ENCODE measurements at regions not wholly inside any gene's neighbourhood (a gene's known extent, or its start where the extent isn't known, plus 50 kb on each side); places are given as distances from the start of the nearest gene placed in this dataset.

DNA sequence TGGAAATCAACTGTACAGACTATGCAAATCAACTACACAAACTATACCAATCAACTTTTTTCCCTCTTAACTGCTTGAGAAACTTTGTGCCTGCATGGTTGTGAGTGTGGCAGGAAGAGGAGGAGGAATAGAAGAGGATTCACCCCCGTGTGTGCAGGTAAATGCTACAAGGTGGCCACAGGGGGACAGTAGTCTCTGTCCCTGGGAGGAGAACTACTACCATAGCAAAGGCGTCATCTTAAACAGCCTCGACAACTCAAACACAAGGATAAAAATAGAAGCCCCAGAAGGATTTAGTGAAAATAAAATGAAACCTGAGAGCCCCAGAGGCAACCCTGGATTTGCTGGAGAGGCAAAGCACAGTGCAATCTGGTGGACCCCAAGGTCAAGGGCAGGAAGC is 199.5 kb upstream of the DYNLRB2 start:
- TF ChIP-seq EZH2 (IDR thresholded peaks at IDR 0.05) (no peak), POLR2AphosphoS5 (IDR thresholded peaks at IDR 0.05; ENCODE audit: borderline replicate concordance, low read depth, low read length) (no peak), FOXP2 (optimal IDR thresholded peaks at IDR 0.05; ENCODE audit: control extremely low read depth, extremely low read length, insufficient read depth) (no peak)
- no peaks in the 10 kb centered on the region for H3K9me3 ChIP-seq (ENCODE audit: low read depth, low read length)
- no peak overlapping the region for H3K4me3 ChIP-seq
- no peak overlapping the region for H3K9ac ChIP-seq (ENCODE audit: insufficient read length)
- DNase-seq (ENCODE audit: low read depth, low spot score): no peak
- no peak overlapping the region for H3K27ac ChIP-seq
- H3K36me3 ChIP-seq (ENCODE audit: insufficient read depth, low read length): no peaks in the 10 kb centered on the region

DNA sequence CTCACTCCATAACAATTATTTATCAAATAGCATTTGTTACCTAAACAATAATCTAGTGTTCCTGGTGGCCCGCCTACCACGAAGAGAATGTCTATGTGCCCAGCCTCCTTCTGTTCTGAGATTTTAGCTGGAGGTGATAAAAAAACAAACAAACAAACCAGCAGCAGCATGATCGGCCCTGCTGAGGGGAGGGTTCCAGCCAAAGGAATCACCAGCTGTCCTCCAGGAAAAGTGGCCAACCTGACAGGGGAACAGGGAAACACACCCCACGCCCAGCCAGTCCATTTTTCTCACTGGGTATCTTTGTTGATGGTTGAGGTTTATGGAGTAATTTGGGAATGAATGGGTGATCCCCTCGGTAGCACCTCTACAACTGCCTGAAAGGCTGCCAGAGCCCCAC is 203.0 kb upstream of the DYNLRB2 start:
- DNase-seq (ENCODE audit: low read depth, low spot score): no peak
- no peak overlapping the region for H3K9ac ChIP-seq (ENCODE audit: insufficient read length)
- no peaks in the 10 kb centered on the region for H3K36me3 ChIP-seq (ENCODE audit: insufficient read depth, low read length)
- TF ChIP-seq EZH2 (IDR thresholded peaks at IDR 0.05): no peak
- no peak for TF ChIP-seq FOXP2 (optimal IDR thresholded peaks at IDR 0.05; ENCODE audit: control extremely low read depth, extremely low read length, insufficient read depth)
- no peaks in the 10 kb centered on the region for H3K9me3 ChIP-seq (ENCODE audit: low read depth, low read length)
- no peak overlapping the region for H3K4me3 ChIP-seq
- no peak overlapping the region for H3K27ac ChIP-seq

DNA sequence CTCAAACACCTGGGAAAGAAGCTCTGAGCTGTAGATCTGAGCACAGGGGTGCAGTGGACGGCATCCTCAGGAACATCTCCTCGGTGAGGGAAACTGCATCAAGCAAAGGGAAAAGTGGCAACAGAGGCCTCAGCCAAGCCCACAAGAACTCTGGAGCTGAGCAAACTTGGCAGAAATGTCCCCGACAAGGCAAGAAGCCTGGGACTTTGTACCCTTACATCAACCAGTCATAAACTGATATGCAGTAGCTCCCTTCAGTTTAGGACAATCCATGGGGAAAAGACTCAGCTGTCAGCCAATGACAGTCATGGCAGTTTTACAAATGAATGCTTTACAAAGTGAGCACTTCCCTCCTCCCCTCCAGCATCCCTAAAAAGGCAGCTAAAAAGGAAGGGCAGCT is 210.0 kb upstream of the DYNLRB2 start:
- DNase-seq (ENCODE audit: low read depth, low spot score): no peak
- H3K9ac ChIP-seq (ENCODE audit: insufficient read length): no peak overlapping the region
- H3K9me3 ChIP-seq (ENCODE audit: low read depth, low read length): no peaks in the 10 kb centered on the region
- TF ChIP-seq FOXP2 (optimal IDR thresholded peaks at IDR 0.05; ENCODE audit: control extremely low read depth, extremely low read length, insufficient read depth): no peak
- no peak for TF ChIP-seq POLR2AphosphoS5 (IDR thresholded peaks at IDR 0.05; ENCODE audit: borderline replicate concordance, low read depth, low read length)
- no peak for TF ChIP-seq EZH2 (IDR thresholded peaks at IDR 0.05)
- no peak overlapping the region for H3K4me3 ChIP-seq
- no peak overlapping the region for H3K27ac ChIP-seq
- H3K36me3 ChIP-seq (ENCODE audit: insufficient read depth, low read length): no peaks in the 10 kb centered on the region

DNA sequence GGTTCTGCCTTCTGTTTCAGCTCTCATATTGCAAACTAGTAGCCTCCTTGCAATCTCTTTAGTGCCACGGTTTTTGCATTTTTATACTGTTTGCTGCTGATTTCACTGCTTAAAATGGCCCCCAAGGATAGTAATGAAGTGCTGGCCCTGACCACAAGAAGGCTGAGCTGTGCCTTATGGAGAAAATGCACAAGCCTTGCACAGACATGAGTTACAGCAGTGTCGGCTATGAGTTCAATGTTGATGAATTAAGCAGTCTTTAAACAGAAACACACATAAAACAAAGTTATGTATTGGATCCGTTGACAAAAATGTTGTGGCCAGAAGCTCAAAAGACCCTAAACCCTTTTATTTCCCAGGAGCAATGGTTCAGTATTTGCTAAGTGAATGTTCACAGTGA is 210.6 kb upstream of the DYNLRB2 start:
- DNase-seq (ENCODE audit: low read depth, low spot score): no peak
- Histone ChIP-seq H3K9me3 (ENCODE audit: low read depth, low read length) (no peaks in the 10 kb centered on the region), H3K9ac (ENCODE audit: insufficient read length) (no peak overlapping the region), H3K27ac (no peak overlapping the region), H3K36me3 (ENCODE audit: insufficient read depth, low read length) (no peaks in the 10 kb centered on the region), H3K4me3 (no peak overlapping the region)
- TF ChIP-seq POLR2AphosphoS5 (IDR thresholded peaks at IDR 0.05; ENCODE audit: borderline replicate concordance, low read depth, low read length): no peak
- TF ChIP-seq FOXP2 (optimal IDR thresholded peaks at IDR 0.05; ENCODE audit: control extremely low read depth, extremely low read length, insufficient read depth): no peak
- TF ChIP-seq EZH2 (IDR thresholded peaks at IDR 0.05): no peak

DNA sequence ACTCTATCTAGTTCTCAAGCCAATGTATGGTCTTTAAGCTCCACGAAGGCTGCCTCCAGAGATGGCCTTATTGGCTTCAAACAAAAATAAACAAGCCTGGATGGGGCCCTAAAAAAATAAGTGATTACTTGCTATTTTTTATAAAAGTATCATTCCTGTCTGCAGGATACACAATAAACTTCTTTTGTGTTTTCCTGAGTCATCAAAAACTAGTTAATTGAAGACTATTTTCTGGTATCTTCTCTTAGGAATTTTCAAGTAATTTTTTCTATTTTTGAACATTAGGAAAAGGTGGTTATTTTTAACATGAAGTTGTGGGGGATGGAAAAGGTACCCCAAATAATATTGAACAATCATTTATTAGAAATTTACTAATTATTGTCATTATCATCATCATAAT is 213.1 kb upstream of the DYNLRB2 start:
- Histone ChIP-seq H3K27ac (no peak overlapping the region), H3K9ac (ENCODE audit: insufficient read length) (no peak overlapping the region), H3K4me3 (no peak overlapping the region), H3K9me3 (ENCODE audit: low read depth, low read length) (no peaks in the 10 kb centered on the region), H3K36me3 (ENCODE audit: insufficient read depth, low read length) (no peaks in the 10 kb centered on the region)
- no peak for DNase-seq (ENCODE audit: low read depth, low spot score)
- no peak for TF ChIP-seq FOXP2 (optimal IDR thresholded peaks at IDR 0.05; ENCODE audit: control extremely low read depth, extremely low read length, insufficient read depth)
- TF ChIP-seq POLR2AphosphoS5 (IDR thresholded peaks at IDR 0.05; ENCODE audit: borderline replicate concordance, low read depth, low read length): no peak
- TF ChIP-seq EZH2 (IDR thresholded peaks at IDR 0.05): no peak

DNA sequence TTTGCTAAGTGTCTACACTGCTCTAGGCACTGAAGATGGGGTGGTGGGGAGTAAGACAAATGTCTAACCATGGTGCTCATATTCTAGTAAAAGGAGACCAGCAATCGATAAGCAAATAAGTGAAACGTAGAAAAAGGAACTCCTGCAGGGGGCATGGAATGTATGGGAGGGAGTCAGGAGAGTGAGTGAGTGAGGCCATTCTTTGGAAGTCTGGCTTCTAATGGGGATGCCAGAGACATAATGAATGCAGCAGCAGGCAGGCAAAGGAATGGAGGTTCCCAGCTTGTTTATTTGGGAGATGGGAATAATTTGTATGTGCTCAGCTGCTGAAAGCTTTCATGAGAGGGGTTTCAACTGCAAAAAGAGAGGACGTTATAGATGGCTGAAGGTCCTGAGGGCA is 216.4 kb upstream of the DYNLRB2 start:
- Histone ChIP-seq H3K36me3 (ENCODE audit: insufficient read depth, low read length) (no peaks in the 10 kb centered on the region), H3K4me3 (no peak overlapping the region), H3K9ac (ENCODE audit: insufficient read length) (no peak overlapping the region), H3K9me3 (ENCODE audit: low read depth, low read length) (no peaks in the 10 kb centered on the region), H3K27ac (no peak overlapping the region)
- no peak for DNase-seq (ENCODE audit: low read depth, low spot score)
- no peak for TF ChIP-seq EZH2 (IDR thresholded peaks at IDR 0.05)
- no peak for TF ChIP-seq POLR2AphosphoS5 (IDR thresholded peaks at IDR 0.05; ENCODE audit: borderline replicate concordance, low read depth, low read length)
- TF ChIP-seq FOXP2 (optimal IDR thresholded peaks at IDR 0.05; ENCODE audit: control extremely low read depth, extremely low read length, insufficient read depth): no peak

DNA sequence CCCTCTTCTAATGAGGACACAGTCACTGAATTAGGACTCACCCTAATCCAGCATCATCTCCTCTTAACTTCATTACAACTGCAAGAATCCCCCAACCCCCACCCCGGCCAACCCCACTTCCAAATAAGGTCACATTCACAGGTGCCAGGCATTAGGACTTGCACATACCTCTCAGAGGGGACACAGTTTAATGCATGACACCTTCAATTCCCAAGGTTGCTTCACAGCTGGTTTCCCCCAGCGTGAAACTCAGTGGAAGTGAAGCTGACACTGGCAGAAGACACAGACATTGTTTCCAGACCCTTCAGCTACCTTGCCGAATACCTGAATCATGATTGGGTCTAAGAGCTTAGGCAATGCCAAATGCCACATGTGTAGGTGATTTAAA is 217.0 kb upstream of the DYNLRB2 start:
- no peaks in the 10 kb centered on the region for H3K36me3 ChIP-seq (ENCODE audit: insufficient read depth, low read length)
- H3K9me3 ChIP-seq (ENCODE audit: low read depth, low read length): no peaks in the 10 kb centered on the region
- no peak for DNase-seq (ENCODE audit: low read depth, low spot score)
- H3K27ac ChIP-seq: no peak overlapping the region
- TF ChIP-seq FOXP2 (optimal IDR thresholded peaks at IDR 0.05; ENCODE audit: control extremely low read depth, extremely low read length, insufficient read depth): no peak
- H3K9ac ChIP-seq (ENCODE audit: insufficient read length): no peak overlapping the region
- no peak overlapping the region for H3K4me3 ChIP-seq

DNA sequence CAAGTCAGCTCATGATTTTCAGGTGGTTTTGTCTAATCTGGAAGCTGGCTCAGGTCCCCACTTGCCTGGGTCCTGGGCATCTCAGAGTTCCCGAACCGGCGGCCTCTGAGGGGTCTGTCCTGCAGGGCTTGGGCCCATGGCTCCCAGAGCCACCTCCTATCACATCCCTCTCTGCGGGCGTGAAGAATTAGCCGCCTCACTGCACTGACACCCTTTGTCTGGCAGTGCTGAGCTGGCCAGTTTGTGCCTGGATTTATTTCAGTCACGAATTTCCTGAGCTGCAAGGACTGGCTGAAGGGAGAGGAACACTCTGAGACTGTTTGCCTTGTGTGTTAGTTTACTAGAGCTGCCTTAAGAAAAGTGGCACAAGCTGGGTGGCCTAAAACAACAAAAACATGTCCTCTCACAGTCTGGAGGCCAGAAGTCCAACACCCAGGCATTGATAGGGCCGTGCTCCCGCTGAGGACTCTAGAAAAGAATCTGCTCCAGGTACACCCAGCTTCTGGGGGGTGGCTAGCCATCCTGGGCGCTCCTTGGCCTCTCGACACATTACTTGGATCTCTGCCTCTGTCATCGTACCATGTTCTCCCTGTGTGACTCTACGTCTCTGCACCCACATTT is 217.5 kb upstream of the DYNLRB2 start:
- H3K9ac ChIP-seq (ENCODE audit: insufficient read length): no peak overlapping the region
- DNase-seq (ENCODE audit: low read depth, low spot score): no peak
- H3K9me3 ChIP-seq (ENCODE audit: low read depth, low read length): no peaks in the 10 kb centered on the region
- H3K36me3 ChIP-seq (ENCODE audit: insufficient read depth, low read length): no peaks in the 10 kb centered on the region
- TF ChIP-seq FOXP2 (optimal IDR thresholded peaks at IDR 0.05; ENCODE audit: control extremely low read depth, extremely low read length, insufficient read depth) (no peak), POLR2AphosphoS5 (IDR thresholded peaks at IDR 0.05; ENCODE audit: borderline replicate concordance, low read depth, low read length) (no peak), EZH2 (IDR thresholded peaks at IDR 0.05) (no peak)
- H3K27ac ChIP-seq: no peak overlapping the region
- H3K4me3 ChIP-seq: no peak overlapping the region

DNA sequence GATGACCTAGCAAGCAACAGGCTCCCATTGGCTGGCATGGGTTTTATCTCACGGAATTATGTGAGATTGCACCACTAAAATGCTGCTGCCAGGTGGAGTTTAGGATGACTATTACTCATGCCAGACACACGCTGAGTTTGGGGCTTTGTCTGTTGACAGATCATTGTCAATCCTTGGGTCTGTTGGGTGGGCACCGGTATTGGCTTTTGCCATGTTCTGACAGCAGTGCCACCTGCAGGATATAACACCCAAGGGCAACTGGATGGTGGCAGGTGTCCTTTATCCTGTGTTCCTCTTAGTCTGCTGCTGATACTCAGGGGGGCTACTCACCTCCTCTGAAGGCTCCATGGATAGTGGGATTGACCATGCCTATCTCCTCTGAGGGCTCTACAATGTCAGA is 221.6 kb upstream of the DYNLRB2 start:
- no peak overlapping the region for H3K9ac ChIP-seq (ENCODE audit: insufficient read length)
- H3K36me3 ChIP-seq (ENCODE audit: insufficient read depth, low read length): no peaks in the 10 kb centered on the region
- no peak overlapping the region for H3K4me3 ChIP-seq
- TF ChIP-seq EZH2 (IDR thresholded peaks at IDR 0.05) (no peak), FOXP2 (optimal IDR thresholded peaks at IDR 0.05; ENCODE audit: control extremely low read depth, extremely low read length, insufficient read depth) (no peak), POLR2AphosphoS5 (IDR thresholded peaks at IDR 0.05; ENCODE audit: borderline replicate concordance, low read depth, low read length) (no peak)
- DNase-seq (ENCODE audit: low read depth, low spot score): no peak
- no peaks in the 10 kb centered on the region for H3K9me3 ChIP-seq (ENCODE audit: low read depth, low read length)
- no peak overlapping the region for H3K27ac ChIP-seq
